WTC11 (cell line): ENCODE measurements at regions not wholly inside any gene's neighbourhood (a gene's known extent, or its start where the extent isn't known, plus 50 kb on each side); places are given as distances from the start of the nearest gene placed in this dataset.

Source experiments
- ATAC-seq: fragments of 200-7000 bp; cut with Tn5 transposase; 2 replicates; pipeline ENCODE4 v1.10.0; 2021; ENCODE audit warnings: mild to moderate bottlenecking, moderate library complexity
- CTCF ChIA-PET: fragments of 300-600 bp; sonication (Branson Sonifier 250); formaldehyde crosslinking; loops from one replicate; lab custom pipeline; 2021; ENCODE audit warnings: antibody characterized with exemption; lab: Charles Lee
- POLR2A ChIA-PET: fragments of 350-600 bp; sonication (Branson Sonifier 250); formaldehyde crosslinking; loops from one replicate; lab custom pipeline; 2021; ENCODE audit warnings: antibody characterized with exemption; lab: Charles Lee
- DNase-seq: peaks from one replicate; pipeline ENCODE4 v3.0.0; 2021; ENCODE audit warnings: low spot score
- H3K27ac Mint-ChIP-seq: 2 replicates; pipeline ENCODE4 v1.8.0; 2021; ENCODE audit warnings: mixed read lengths
- H3K27me3 Mint-ChIP-seq: 2 replicates; pipeline ENCODE4 v1.8.0; 2021; ENCODE audit warnings: low read depth, mild to moderate bottlenecking, moderate library complexity, mixed read lengths
- H3K36me3 Mint-ChIP-seq: 2 replicates; pipeline ENCODE4 v1.8.0; 2021; ENCODE audit warnings: mixed read lengths
- H3K4me1 Mint-ChIP-seq: 2 replicates; pipeline ENCODE4 v1.8.0; 2022; ENCODE audit warnings: mixed read lengths
- H3K4me3 Mint-ChIP-seq: 2 replicates; pipeline ENCODE4 v1.8.0; 2021; ENCODE audit warnings: mild to moderate bottlenecking, moderate library complexity, mixed read lengths
- H3K9me3 Mint-ChIP-seq: 2 replicates; pipeline ENCODE4 v1.8.0; 2021; ENCODE audit warnings: mixed read lengths
- AR ChIP-seq: fragments of 250-450 bp; sonication (Bioruptor Pico); IDR thresholded peaks from 2 replicates; pipeline ENCODE4 v1.9.0; 2021; ENCODE audit warnings: mild to moderate bottlenecking
- ATF2 ChIP-seq: sonication (generic); formaldehyde crosslinking; IDR thresholded peaks from 2 replicates; pipeline ENCODE4 v1.8.1; 2022; ENCODE audit warnings: low read depth, missing genetic modification reagents, borderline replicate concordance
- CDX4 ChIP-seq: fragments of 250-450 bp; sonication (Bioruptor Pico); IDR thresholded peaks from 2 replicates; pipeline ENCODE4 v1.9.0; 2021; ENCODE audit warnings: moderate library complexity, mild to moderate bottlenecking, inconsistent platforms, borderline replicate concordance
- CREB1 ChIP-seq: sonication (generic); formaldehyde crosslinking; IDR thresholded peaks from 2 replicates; pipeline ENCODE4 v1.8.0; 2023; ENCODE audit warnings: mild to moderate bottlenecking, missing genetic modification reagents
- E2F1 ChIP-seq: sonication (generic); formaldehyde crosslinking; IDR thresholded peaks from 2 replicates; pipeline ENCODE4 v1.8.0; 2022; ENCODE audit warnings: mild to moderate bottlenecking, missing genetic modification reagents
- ERG ChIP-seq: fragments of 250-450 bp; sonication (Bioruptor Pico); IDR thresholded peaks from 2 replicates; pipeline ENCODE4 v1.8.0; 2021; ENCODE audit warnings: mild to moderate bottlenecking
- ETV6 ChIP-seq: sonication (generic); formaldehyde crosslinking; IDR thresholded peaks from 2 replicates; pipeline ENCODE4 v1.8.1; 2022; ENCODE audit warnings: mild to moderate bottlenecking, missing genetic modification reagents
- FOXP1 ChIP-seq: sonication (generic); formaldehyde crosslinking; IDR thresholded peaks from 2 replicates; pipeline ENCODE4 v1.8.0; 2022; ENCODE audit warnings: missing genetic modification reagents, mild to moderate bottlenecking, moderate library complexity, borderline replicate concordance
- GRHL2 ChIP-seq: fragments of 250-450 bp; sonication (Bioruptor Pico); IDR thresholded peaks from 2 replicates; pipeline ENCODE4 v1.8.0; 2022; ENCODE audit warnings: mild to moderate bottlenecking, moderate library complexity; ENCODE audit not compliant: insufficient replicate concordance, severe bottlenecking
- MAX ChIP-seq: sonication (generic); formaldehyde crosslinking; IDR thresholded peaks from 2 replicates; pipeline ENCODE4 v1.8.0; 2022; ENCODE audit warnings: mild to moderate bottlenecking, missing genetic modification reagents
- NFATC4 ChIP-seq: fragments of 250-450 bp; sonication (Bioruptor Pico); IDR thresholded peaks from 2 replicates; pipeline ENCODE4 v1.9.0; 2021; ENCODE audit warnings: mild to moderate bottlenecking
- NFE2L1 ChIP-seq: sonication (generic); formaldehyde crosslinking; IDR thresholded peaks from 2 replicates; pipeline ENCODE4 v1.8.1; 2023; ENCODE audit warnings: missing genetic modification reagents
- OVOL2 ChIP-seq: fragments of 250-450 bp; sonication (Bioruptor Pico); IDR thresholded peaks from 2 replicates; pipeline ENCODE4 v1.9.0; 2021; ENCODE audit warnings: mild to moderate bottlenecking, borderline replicate concordance
- RORB ChIP-seq: fragments of 250-450 bp; sonication (Bioruptor Pico); IDR thresholded peaks from 2 replicates; pipeline ENCODE4 v1.9.0; 2021; ENCODE audit warnings: mild to moderate bottlenecking
- SMAD3 ChIP-seq: sonication (generic); formaldehyde crosslinking; IDR thresholded peaks from 2 replicates; pipeline ENCODE4 v1.8.0; 2022; ENCODE audit warnings: missing genetic modification reagents, mild to moderate bottlenecking, borderline replicate concordance
- SMAD4 ChIP-seq: sonication (generic); formaldehyde crosslinking; IDR thresholded peaks from 2 replicates; pipeline ENCODE4 v1.8.0; 2022; ENCODE audit warnings: mild to moderate bottlenecking, missing genetic modification reagents
- SOX15 ChIP-seq: fragments of 250-450 bp; sonication (Bioruptor Pico); IDR thresholded peaks from 2 replicates; pipeline ENCODE4 v1.9.0; 2021; ENCODE audit warnings: mild to moderate bottlenecking
- TP53 ChIP-seq: sonication (generic); formaldehyde crosslinking; IDR thresholded peaks from 2 replicates; pipeline ENCODE4 v1.8.1; 2023; ENCODE audit warnings: mild to moderate bottlenecking, missing genetic modification reagents
- ZNF138 ChIP-seq: sonication (generic); formaldehyde crosslinking; conservative IDR thresholded peaks from 2 replicates; pipeline ENCODE4 v1.8.1; 2022; ENCODE audit warnings: mild to moderate bottlenecking, moderate library complexity, missing genetic modification reagents
- ZNF416 ChIP-seq: fragments of 250-450 bp; sonication (Bioruptor Pico); IDR thresholded peaks from 2 replicates; pipeline ENCODE4 v1.9.0; 2021; ENCODE audit warnings: mild to moderate bottlenecking, inconsistent platforms
- ZNF671 ChIP-seq: fragments of 250-450 bp; sonication (Bioruptor Pico); IDR thresholded peaks from 2 replicates; pipeline ENCODE4 v1.8.0; 2021; ENCODE audit warnings: mild to moderate bottlenecking

GRCh38 chr2:52686935-52687334 is 1080.7 kb upstream of the CHAC2 start (continued):
- TF ChIP-seq GRHL2 (CRISPR knock-in tag): no peak
- TF ChIP-seq CDX4: no peak
- TF ChIP-seq SOX15 (CRISPR knock-in tag): no peak

- H3K9me3 Mint-ChIP-seq: peaks cover 7% of the 10 kb centered on the region; the same call in 1 of the 2 replicates
- DNase-seq: no peak
These were observed 1091.5 kb upstream of the CHAC2 start for GRCh38 chr2:52676056-52676455.

GRCh38 chr2:52668724-52669123 is 1098.9 kb upstream of the CHAC2 start:
- ChIA-PET POLR2A (no interaction called here), CTCF (no interaction called here)
- TF ChIP-seq GRHL2 (CRISPR knock-in tag) (no peak), AR (CRISPR knock-in tag) (no peak), ZNF416 (CRISPR knock-in tag) (no peak), FOXP1 (no peak), TP53 (CRISPR knock-in tag) (no peak), ZNF671 (no peak), E2F1 (CRISPR knock-in tag) (no peak), ERG (CRISPR knock-in tag) (no peak)

More at GRCh38 chr2:52676056-52676455, 1091.5 kb upstream of the CHAC2 start:
- Mint-ChIP-seq H3K27me3 (no peaks in the 10 kb centered on the region), H3K36me3 (no peaks in the 10 kb centered on the region), H3K4me1 (peaks cover 29% of the 10 kb centered on the region), H3K27ac (no peak overlapping the region), H3K4me3 (no peak overlapping the region)
- ATAC-seq: no peak
- TF ChIP-seq MAX (CRISPR knock-in tag): no peak
- TF ChIP-seq ATF2 (CRISPR knock-in tag): no peak
- no peak for TF ChIP-seq ZNF138 (CRISPR knock-in tag)
- TF ChIP-seq ZNF671: no peak
- no peak for TF ChIP-seq CREB1
- no peak for TF ChIP-seq NFATC4 (CRISPR knock-in tag)
- TF ChIP-seq NFE2L1 (CRISPR knock-in tag): no peak
- TF ChIP-seq RORB (CRISPR knock-in tag): no peak
- TF ChIP-seq SMAD4 (CRISPR knock-in tag): no peak
- no peak for TF ChIP-seq ETV6
- TF ChIP-seq SMAD3: no peak
- no peak for TF ChIP-seq OVOL2
- CTCF ChIA-PET: no interaction called here
- POLR2A ChIA-PET: no interaction called here

More at GRCh38 chr2:52668724-52669123, 1098.9 kb upstream of the CHAC2 start:
- no peak overlapping the region for H3K4me3 Mint-ChIP-seq
- H3K27me3 Mint-ChIP-seq: no peaks in the 10 kb centered on the region
- H3K9me3 Mint-ChIP-seq: peaks cover 41% of the 10 kb centered on the region
- H3K27ac Mint-ChIP-seq: no peak overlapping the region
- ATAC-seq: no peak
- DNase-seq: no peak
- H3K4me1 Mint-ChIP-seq: no peaks in the 10 kb centered on the region
- H3K36me3 Mint-ChIP-seq: peaks cover 15% of the 10 kb centered on the region
